WI38 (cell line): ENCODE measurements at regions not wholly inside any gene's neighbourhood (a gene's known extent, or its start where the extent isn't known, plus 50 kb on each side); places are given as distances from the start of the nearest gene placed in this dataset.
"Not testable (repeated sequence)": the region's sequence is repeated elsewhere in the genome, so short reads cannot be mapped to it uniquely, and the experiment has no call there.

Source experiments
- H3K4me3 ChIP-seq: 2 replicates; pipeline ENCODE4 v1.5.1; 2011; ENCODE audit warnings: low read depth, mild to moderate bottlenecking, control low read depth, low read length
- CTCF ChIP-seq: IDR thresholded peaks from 2 replicates; pipeline ENCODE4 v1.5.1; 2012; ENCODE audit warnings: low read depth, mild to moderate bottlenecking, control low read depth, low read length

- H3K4me3 ChIP-seq = no peak overlapping the region
- TF ChIP-seq CTCF = no peak
These were observed 225.0 kb upstream of the DDHD1 start for GRCh38 chr14:53378142-53378541.

- H3K4me3 ChIP-seq = no peak overlapping the region
- no peak for TF ChIP-seq CTCF
These were observed 222.9 kb upstream of the DDHD1 start for GRCh38 chr14:53376064-53376463.

GRCh38 chr14:53375599-53375998 is 222.5 kb upstream of the DDHD1 start:
- H3K4me3 ChIP-seq = no peak overlapping the region
- TF ChIP-seq CTCF = no peak

GRCh38 chr14:53368711-53369201 is 215.6 kb upstream of the DDHD1 start:
- H3K4me3 ChIP-seq = no peak overlapping the region
- no peak for TF ChIP-seq CTCF

- no peak for TF ChIP-seq CTCF
- no peak overlapping the region for H3K4me3 ChIP-seq
These were observed 214.9 kb upstream of the DDHD1 start for GRCh38 chr14:53368066-53368465.

GRCh38 chr14:53367644-53368026 is 214.5 kb upstream of the DDHD1 start:
- TF ChIP-seq CTCF = no peak
- no peak overlapping the region for H3K4me3 ChIP-seq

GRCh38 chr14:53365486-53366130 is 212.5 kb upstream of the DDHD1 start:
- no peak overlapping the region for H3K4me3 ChIP-seq
- no peak for TF ChIP-seq CTCF

GRCh38 chr14:53362916-53363315 is 209.8 kb upstream of the DDHD1 start:
- H3K4me3 ChIP-seq = not testable (repeated sequence)
